ENCODE measurements at regions not wholly inside any gene's neighbourhood (a gene's known extent, or its start where the extent isn't known, plus 50 kb on each side); places are given as distances from the start of the nearest gene placed in this dataset.

DNA sequence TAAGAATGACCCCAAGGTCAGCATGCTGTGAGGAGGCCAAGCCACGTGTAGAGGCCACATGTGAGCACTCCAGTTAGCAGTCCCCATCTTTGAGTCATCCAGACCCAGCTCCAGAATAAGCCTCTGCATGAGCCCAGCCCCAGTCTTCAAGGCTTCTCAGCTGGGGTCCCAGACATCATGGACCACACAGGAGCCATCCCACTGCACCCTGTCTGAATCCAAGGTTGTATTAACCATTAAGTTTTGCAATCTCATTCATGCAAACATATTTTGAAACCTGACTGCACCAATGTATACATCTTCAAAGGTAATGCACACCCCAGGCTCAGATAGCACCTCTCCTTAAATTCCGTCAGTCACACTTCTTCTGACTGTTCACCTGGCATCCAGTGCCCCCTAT is 249.1 kb upstream of the CHRNA7 start:
- H3K4me3 ChIP-seq, result no peak overlapping the region
- no peaks in the 10 kb centered on the region for H3K9me3 ChIP-seq
- no peaks in the 10 kb centered on the region for H3K4me1 ChIP-seq
- H3K27ac ChIP-seq, result no peak overlapping the region
- intact Hi-C loops (cut with DNase I; ENCODE audit: low total_unique reads) (no loop called here), in situ Hi-C loops (cut with MboI; ENCODE audit: low pct_ligation_motif_present in 1 of 4, low pct_unique_long_range_greater_than_20kb in 1 of 4, low sequenced_read_pairs in 3 of 4) (loop anchor here in 1 of 4 donors (25.0 kb wide), 1 partner anchor 106 kb away; no protein-coding TSS in a partner anchor)
- no peak for TF ChIP-seq EP300 (IDR thresholded peaks at IDR 0.05; ENCODE audit: low read depth)
- TF ChIP-seq, protein P1, sequence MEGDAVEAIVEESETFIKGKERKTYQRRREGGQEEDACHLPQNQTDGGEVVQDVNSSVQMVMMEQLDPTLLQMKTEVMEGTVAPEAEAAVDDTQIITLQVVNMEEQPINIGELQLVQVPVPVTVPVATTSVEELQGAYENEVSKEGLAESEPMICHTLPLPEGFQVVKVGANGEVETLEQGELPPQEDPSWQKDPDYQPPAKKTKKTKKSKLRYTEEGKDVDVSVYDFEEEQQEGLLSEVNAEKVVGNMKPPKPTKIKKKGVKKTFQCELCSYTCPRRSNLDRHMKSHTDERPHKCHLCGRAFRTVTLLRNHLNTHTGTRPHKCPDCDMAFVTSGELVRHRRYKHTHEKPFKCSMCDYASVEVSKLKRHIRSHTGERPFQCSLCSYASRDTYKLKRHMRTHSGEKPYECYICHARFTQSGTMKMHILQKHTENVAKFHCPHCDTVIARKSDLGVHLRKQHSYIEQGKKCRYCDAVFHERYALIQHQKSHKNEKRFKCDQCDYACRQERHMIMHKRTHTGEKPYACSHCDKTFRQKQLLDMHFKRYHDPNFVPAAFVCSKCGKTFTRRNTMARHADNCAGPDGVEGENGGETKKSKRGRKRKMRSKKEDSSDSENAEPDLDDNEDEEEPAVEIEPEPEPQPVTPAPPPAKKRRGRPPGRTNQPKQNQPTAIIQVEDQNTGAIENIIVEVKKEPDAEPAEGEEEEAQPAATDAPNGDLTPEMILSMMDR (IDR thresholded peaks at IDR 0.05), result no peak
- TF ChIP-seq POLR2AphosphoS5 (IDR thresholded peaks at IDR 0.05), result no peak
- TF ChIP-seq POLR2A (IDR thresholded peaks at IDR 0.05), result no peak
- 56 to 71% methylated on average over 1 to 2 of the region's 2 CpGs for WGBS, 2 donors (ENCODE audit: low coverage in 1 of 2)
- no peak for DNase-seq
- H3K36me3 ChIP-seq, result no peaks in the 10 kb centered on the region
- H3K27me3 ChIP-seq, result no peaks in the 10 kb centered on the region

DNA sequence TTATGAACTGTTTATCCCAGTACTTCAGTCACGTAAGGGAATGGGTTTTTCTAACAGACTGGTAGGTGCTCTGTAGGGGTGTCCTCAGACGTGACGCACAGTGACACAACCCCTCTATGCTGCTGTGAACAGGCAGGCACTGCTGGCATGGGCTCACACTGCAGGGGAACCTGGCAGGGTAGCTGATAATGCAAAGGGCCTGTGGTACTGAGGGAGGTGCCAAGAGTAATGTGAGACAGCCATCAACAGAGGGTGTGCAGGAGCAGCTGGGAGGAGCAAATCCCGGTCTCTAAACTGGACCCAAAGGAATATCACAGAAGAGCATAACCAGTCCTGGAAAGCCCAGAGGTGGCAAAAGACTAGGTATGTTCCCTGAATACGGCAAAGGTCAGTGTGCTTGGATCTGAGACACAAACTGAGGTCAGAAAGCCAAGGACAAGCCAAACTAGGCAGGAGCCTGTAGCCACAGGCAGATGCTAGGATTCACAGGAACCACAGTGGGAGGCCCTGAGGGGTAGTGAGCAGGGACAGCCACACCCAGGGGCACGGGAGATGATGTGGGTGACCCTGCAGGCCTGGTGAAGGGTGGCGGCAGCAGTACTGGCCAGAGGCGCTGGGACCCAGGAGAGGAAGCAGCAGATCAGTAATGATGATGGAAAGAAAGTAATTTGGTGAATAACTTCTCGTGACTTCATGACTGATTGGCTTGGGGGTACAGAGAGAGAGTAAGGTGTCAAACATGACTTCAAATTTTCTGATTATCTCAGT is 248.1 kb upstream of the CHRNA7 start:
- Histone ChIP-seq H3K9me3 (no peaks in the 10 kb centered on the region), H3K4me1 (no peaks in the 10 kb centered on the region), H3K4me3 (no peak overlapping the region), H3K27ac (no peak overlapping the region), H3K27me3 (no peaks in the 10 kb centered on the region), H3K36me3 (no peaks in the 10 kb centered on the region)
- 89% methylated on average over 3 to 9 of the region's 9 CpGs for WGBS, 2 donors (ENCODE audit: low coverage in 1 of 2)
- intact Hi-C loops (cut with DNase I; ENCODE audit: low total_unique reads) (no loop called here), in situ Hi-C loops (cut with MboI; ENCODE audit: low pct_ligation_motif_present in 1 of 4, low pct_unique_long_range_greater_than_20kb in 1 of 4, low sequenced_read_pairs in 3 of 4) (loop anchor here in 1 of 4 donors (25.0 kb wide), 1 partner anchor 105 kb away; no protein-coding TSS in a partner anchor)
- no peak for DNase-seq
- no peak for TF ChIP-seq POLR2A (IDR thresholded peaks at IDR 0.05)
- TF ChIP-seq EP300 (IDR thresholded peaks at IDR 0.05; ENCODE audit: low read depth), result no peak
- no peak for TF ChIP-seq POLR2AphosphoS5 (IDR thresholded peaks at IDR 0.05)
- TF ChIP-seq, protein P1 (IDR thresholded peaks at IDR 0.05), result no peak

DNA sequence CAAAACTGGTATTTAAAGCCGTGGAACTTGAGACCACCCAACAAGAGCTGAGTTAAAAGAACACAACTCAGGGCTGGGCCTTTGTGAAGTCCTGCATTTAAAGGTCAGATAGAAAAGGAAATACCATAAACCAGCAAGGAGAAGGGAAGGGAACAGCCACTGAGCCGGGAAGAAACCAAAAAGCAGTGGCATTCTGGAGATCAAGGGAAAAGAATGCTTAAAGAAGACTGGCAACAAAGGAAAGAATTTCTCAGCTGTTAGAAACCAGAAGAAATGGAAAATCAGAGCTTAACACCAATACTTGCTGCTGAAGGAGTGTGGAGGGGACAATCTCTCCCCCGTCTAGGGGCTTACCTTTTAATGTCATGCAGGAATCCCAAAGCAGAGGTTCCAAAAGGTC is 247.4 kb upstream of the CHRNA7 start:
- 74% methylated on average over 3 of the region's 3 CpGs; no CpG with 5 or more reads in 1 of the 2 donors for WGBS, 2 donors (ENCODE audit: low coverage in 1 of 2)
- in situ Hi-C loops (cut with MboI; ENCODE audit: low pct_ligation_motif_present in 1 of 4, low pct_unique_long_range_greater_than_20kb in 1 of 4, low sequenced_read_pairs in 3 of 4), result loop anchor here in 1 of 4 donors (25.0 kb wide), 1 partner anchor 104 kb away; no protein-coding TSS in a partner anchor
- H3K27ac ChIP-seq, result no peak overlapping the region
- H3K9me3 ChIP-seq, result no peaks in the 10 kb centered on the region
- TF ChIP-seq, protein P1 (IDR thresholded peaks at IDR 0.05), result no peak
- TF ChIP-seq EP300 (IDR thresholded peaks at IDR 0.05; ENCODE audit: low read depth) (no peak), POLR2A (IDR thresholded peaks at IDR 0.05) (no peak), POLR2AphosphoS5 (IDR thresholded peaks at IDR 0.05) (no peak)
- no peaks in the 10 kb centered on the region for H3K36me3 ChIP-seq
- H3K4me3 ChIP-seq, result no peak overlapping the region
- H3K27me3 ChIP-seq, result no peaks in the 10 kb centered on the region
- H3K4me1 ChIP-seq, result no peaks in the 10 kb centered on the region
- intact Hi-C loops (cut with DNase I; ENCODE audit: low total_unique reads), result no loop called here
- DNase-seq, result no peak

DNA sequence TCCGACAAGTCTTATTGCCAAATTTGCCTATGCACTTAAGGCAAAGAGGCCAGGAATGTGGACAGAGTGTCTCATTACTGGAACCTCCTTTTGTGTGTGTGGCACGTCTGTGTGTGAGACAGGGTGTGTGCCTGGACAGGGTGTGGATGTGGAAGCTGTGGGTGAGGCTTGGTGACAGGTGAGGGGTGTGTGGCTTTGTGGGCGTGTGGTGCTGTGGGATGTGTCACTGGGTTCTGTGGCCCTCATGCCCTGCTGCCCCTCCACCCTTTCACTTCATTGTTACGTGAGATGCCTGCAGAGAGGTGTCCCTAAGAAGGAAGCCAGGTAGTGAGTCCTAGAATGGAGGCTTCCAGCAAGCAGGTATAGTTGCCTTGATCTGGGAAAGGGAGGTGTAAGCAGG is 244.0 kb upstream of the CHRNA7 start:
- intact Hi-C loops (cut with DNase I; ENCODE audit: low total_unique reads), result no loop called here
- in situ Hi-C loops (cut with MboI; ENCODE audit: low pct_ligation_motif_present in 1 of 4, low pct_unique_long_range_greater_than_20kb in 1 of 4, low sequenced_read_pairs in 3 of 4), result loop anchor here in 1 of 4 donors (25.0 kb wide), 1 partner anchor 101 kb away; no protein-coding TSS in a partner anchor
- H3K4me1 ChIP-seq, result no peaks in the 10 kb centered on the region

More for the DNA sequence above, 244.0 kb upstream of the CHRNA7 start:
- Histone ChIP-seq H3K4me3 (no peak overlapping the region), H3K27me3 (no peaks in the 10 kb centered on the region), H3K9me3 (no peaks in the 10 kb centered on the region), H3K27ac (no peak overlapping the region), H3K36me3 (no peaks in the 10 kb centered on the region)
- no peak for DNase-seq
- TF ChIP-seq EP300 (IDR thresholded peaks at IDR 0.05; ENCODE audit: low read depth) (no peak), POLR2A (IDR thresholded peaks at IDR 0.05) (no peak), POLR2AphosphoS5 (IDR thresholded peaks at IDR 0.05) (no peak)
- TF ChIP-seq, protein P1 (IDR thresholded peaks at IDR 0.05), result no peak
- 63 to 75% methylated on average over 2 to 4 of the region's 4 CpGs for WGBS, 2 donors (ENCODE audit: low coverage in 1 of 2)

Data from transverse colon (tissue), 4 donors.